ENCODE measurements at regions not wholly inside any gene's neighbourhood (a gene's known extent, or its start where the extent isn't known, plus 50 kb on each side); places are given as distances from the start of the nearest gene placed in this dataset.

DNA sequence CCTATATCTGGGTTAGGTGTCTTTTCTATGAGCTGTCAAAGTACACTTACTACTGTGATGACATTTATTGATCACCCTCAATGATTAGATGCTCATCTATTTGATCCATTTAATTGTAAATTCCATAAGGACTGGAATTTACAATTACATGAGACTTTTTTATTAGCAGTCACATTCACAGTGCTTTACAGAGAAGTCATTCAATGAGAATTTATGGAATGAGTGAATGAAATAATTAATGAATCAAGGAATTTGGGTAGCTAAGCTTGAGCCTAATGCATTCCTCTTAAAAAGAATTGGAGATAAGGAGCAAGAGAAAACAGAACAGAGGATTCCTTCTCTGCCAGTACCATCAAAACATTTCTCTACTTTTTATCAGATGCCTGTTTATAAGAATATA lies 1437.5 kb upstream of the CDH8 start:
- DNase-seq (ENCODE audit: extremely low spot score in 2 of 2): no peak
- H3K4me3 ChIP-seq: no peak overlapping the region
- no peak overlapping the region for H3K27ac ChIP-seq
- no peaks in the 10 kb centered on the region for H3K27me3 ChIP-seq
- intact Hi-C loops (cut with DNase I): no loop called here
- no peaks in the 10 kb centered on the region for H3K9me3 ChIP-seq
- H3K4me1 ChIP-seq: no peaks in the 10 kb centered on the region
- no peak for TF ChIP-seq POLR2A (IDR thresholded peaks at IDR 0.05)
- TF ChIP-seq, protein P1, sequence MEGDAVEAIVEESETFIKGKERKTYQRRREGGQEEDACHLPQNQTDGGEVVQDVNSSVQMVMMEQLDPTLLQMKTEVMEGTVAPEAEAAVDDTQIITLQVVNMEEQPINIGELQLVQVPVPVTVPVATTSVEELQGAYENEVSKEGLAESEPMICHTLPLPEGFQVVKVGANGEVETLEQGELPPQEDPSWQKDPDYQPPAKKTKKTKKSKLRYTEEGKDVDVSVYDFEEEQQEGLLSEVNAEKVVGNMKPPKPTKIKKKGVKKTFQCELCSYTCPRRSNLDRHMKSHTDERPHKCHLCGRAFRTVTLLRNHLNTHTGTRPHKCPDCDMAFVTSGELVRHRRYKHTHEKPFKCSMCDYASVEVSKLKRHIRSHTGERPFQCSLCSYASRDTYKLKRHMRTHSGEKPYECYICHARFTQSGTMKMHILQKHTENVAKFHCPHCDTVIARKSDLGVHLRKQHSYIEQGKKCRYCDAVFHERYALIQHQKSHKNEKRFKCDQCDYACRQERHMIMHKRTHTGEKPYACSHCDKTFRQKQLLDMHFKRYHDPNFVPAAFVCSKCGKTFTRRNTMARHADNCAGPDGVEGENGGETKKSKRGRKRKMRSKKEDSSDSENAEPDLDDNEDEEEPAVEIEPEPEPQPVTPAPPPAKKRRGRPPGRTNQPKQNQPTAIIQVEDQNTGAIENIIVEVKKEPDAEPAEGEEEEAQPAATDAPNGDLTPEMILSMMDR (IDR thresholded peaks at IDR 0.05): no peak
- no peak for TF ChIP-seq POLR2AphosphoS5 (IDR thresholded peaks at IDR 0.05; ENCODE audit: insufficient read depth in 1 of 2, low read depth in 1 of 2)
- H3K36me3 ChIP-seq: no peaks in the 10 kb centered on the region

DNA sequence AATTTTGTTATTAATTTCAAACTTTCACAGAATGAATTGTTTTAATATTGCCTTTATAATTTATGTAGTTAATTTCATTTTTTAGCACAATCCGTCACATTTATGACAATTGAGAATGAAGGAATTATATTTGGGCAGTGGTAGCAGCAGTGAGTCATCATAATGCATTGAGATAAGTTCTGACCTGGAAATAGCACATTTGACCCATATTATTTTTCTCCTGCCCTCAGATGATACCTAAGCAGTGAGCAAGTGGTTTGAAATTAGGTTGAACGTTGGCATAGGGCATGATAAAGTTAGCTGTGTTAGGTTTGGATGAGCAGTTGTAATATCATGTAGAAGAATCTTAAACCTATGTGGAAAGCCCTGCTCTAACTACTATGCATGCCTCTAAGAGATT lies 1431.3 kb upstream of the CDH8 start:
- Histone ChIP-seq H3K27me3 (no peaks in the 10 kb centered on the region), H3K9me3 (no peaks in the 10 kb centered on the region), H3K36me3 (no peaks in the 10 kb centered on the region), H3K27ac (no peak overlapping the region), H3K4me3 (no peak overlapping the region), H3K4me1 (no peaks in the 10 kb centered on the region)
- intact Hi-C loops (cut with DNase I): no loop called here
- TF ChIP-seq, protein P1 (IDR thresholded peaks at IDR 0.05): no peak
- TF ChIP-seq POLR2A (IDR thresholded peaks at IDR 0.05): no peak
- TF ChIP-seq POLR2AphosphoS5 (IDR thresholded peaks at IDR 0.05; ENCODE audit: insufficient read depth in 1 of 2, low read depth in 1 of 2): no peak
- DNase-seq (ENCODE audit: extremely low spot score in 2 of 2): no peak

DNA sequence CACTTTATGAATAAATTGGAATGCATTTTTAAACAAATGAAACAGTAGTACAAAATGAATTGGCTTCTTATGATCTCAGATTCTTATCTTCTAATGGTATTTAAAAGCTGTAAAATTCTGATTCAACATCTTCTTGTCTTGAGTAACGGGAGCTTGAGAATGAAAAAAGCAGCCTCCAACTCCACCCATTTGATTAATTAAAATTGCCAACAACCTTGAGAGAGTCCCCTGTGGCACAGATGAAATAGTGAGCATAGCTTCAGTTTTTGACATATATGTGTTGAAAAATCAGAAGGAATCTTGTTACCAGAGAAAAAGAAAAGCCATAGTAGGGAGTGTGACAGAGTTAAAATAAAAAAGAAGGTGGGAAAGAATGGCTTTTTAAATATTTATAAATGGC lies 1426.1 kb upstream of the CDH8 start:
- Histone ChIP-seq H3K27me3 (no peaks in the 10 kb centered on the region), H3K36me3 (no peaks in the 10 kb centered on the region), H3K4me1 (no peaks in the 10 kb centered on the region), H3K4me3 (no peak overlapping the region), H3K27ac (no peak overlapping the region), H3K9me3 (no peaks in the 10 kb centered on the region)
- TF ChIP-seq POLR2A (IDR thresholded peaks at IDR 0.05) (no peak), POLR2AphosphoS5 (IDR thresholded peaks at IDR 0.05; ENCODE audit: insufficient read depth in 1 of 2, low read depth in 1 of 2) (no peak)
- TF ChIP-seq, protein P1 (IDR thresholded peaks at IDR 0.05): no peak
- DNase-seq (ENCODE audit: extremely low spot score in 2 of 2): no peak
- intact Hi-C loops (cut with DNase I): no loop called here

DNA sequence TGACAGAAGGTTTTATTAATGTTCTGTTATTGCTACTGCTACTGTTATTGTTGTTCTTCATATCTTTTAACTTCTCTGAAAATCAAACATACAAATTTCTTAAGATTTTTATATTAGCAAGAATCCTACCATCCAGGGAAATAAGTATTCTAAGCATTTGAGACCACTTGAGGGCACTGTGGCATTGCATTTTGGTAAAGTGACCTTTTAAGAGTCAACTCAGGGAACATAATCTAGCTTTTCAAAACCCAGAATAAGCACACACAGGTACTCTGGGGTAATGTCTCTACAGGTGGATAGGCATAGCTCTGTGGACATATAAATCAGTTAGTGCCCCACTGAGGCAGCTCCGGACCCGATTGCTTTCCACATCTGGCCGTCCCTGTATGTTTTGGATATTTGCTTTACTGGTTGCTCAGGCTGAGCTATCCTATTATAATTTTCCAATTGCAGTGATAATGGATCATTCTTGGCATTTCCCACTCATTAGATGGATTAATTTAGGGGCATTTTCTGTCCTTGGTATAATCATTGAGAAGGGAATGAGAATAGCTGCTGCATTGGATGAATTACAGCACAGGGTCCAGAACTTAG lies 1425.1 kb upstream of the CDH8 start:
- H3K4me1 ChIP-seq: no peaks in the 10 kb centered on the region
- no peak for TF ChIP-seq POLR2A (IDR thresholded peaks at IDR 0.05)
- no peak for DNase-seq (ENCODE audit: extremely low spot score in 2 of 2)
- no peaks in the 10 kb centered on the region for H3K9me3 ChIP-seq
- no peaks in the 10 kb centered on the region for H3K36me3 ChIP-seq
- H3K27ac ChIP-seq: no peak overlapping the region
- H3K4me3 ChIP-seq: no peak overlapping the region
- no peaks in the 10 kb centered on the region for H3K27me3 ChIP-seq
- intact Hi-C loops (cut with DNase I): no loop called here

DNA sequence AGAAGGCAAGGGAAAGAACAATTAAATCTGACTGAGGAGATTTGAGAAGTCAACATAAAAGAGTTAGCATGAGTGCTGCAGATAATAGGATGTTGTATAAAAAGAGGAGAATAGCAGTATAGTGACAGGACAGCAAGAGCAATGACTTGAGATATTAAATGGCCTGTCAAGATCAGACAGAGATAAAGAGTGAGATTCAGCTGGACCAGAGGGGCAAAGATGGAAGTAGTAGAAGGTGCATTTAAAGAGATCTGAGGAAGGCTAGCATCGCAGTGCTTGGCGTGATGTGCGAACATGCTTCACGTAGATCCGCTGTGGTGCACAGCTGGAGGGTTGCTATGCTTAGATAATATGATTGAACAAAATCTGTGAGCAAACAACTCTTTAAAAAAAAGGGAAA lies 1422.6 kb upstream of the CDH8 start:
- TF ChIP-seq, protein P1 (IDR thresholded peaks at IDR 0.05): no peak
- no peak for TF ChIP-seq POLR2AphosphoS5 (IDR thresholded peaks at IDR 0.05; ENCODE audit: insufficient read depth in 1 of 2, low read depth in 1 of 2)
- no peak for TF ChIP-seq POLR2A (IDR thresholded peaks at IDR 0.05)
- H3K4me1 ChIP-seq: no peaks in the 10 kb centered on the region
- DNase-seq (ENCODE audit: extremely low spot score in 2 of 2): no peak
- no peaks in the 10 kb centered on the region for H3K9me3 ChIP-seq
- no peak overlapping the region for H3K27ac ChIP-seq
- intact Hi-C loops (cut with DNase I): no loop called here
- no peaks in the 10 kb centered on the region for H3K36me3 ChIP-seq
- H3K4me3 ChIP-seq: no peak overlapping the region
- no peaks in the 10 kb centered on the region for H3K27me3 ChIP-seq

All from vagina (tissue), 2 donors.